ENCODE measurements at regions not wholly inside any gene's neighbourhood (a gene's known extent, or its start where the extent isn't known, plus 50 kb on each side); places are given as distances from the start of the nearest gene placed in this dataset.

GRCh38 chr22:23409976-23410375 lies 170.1 kb downstream of the IGLL1 start:
- DNase-seq (ENCODE audit: low read depth): no peak

GRCh38 chr22:23408321-23408720 lies 171.8 kb downstream of the IGLL1 start:
- DNase-seq (ENCODE audit: low read depth): no peak

- DNase-seq (ENCODE audit: low read depth): no peak
Measured at GRCh38 chr22:23405366-23405851, 174.7 kb downstream of the IGLL1 start.

- no peak for DNase-seq (ENCODE audit: low read depth)
Measured at GRCh38 chr22:23404689-23405365, 175.3 kb downstream of the IGLL1 start.

DNA sequence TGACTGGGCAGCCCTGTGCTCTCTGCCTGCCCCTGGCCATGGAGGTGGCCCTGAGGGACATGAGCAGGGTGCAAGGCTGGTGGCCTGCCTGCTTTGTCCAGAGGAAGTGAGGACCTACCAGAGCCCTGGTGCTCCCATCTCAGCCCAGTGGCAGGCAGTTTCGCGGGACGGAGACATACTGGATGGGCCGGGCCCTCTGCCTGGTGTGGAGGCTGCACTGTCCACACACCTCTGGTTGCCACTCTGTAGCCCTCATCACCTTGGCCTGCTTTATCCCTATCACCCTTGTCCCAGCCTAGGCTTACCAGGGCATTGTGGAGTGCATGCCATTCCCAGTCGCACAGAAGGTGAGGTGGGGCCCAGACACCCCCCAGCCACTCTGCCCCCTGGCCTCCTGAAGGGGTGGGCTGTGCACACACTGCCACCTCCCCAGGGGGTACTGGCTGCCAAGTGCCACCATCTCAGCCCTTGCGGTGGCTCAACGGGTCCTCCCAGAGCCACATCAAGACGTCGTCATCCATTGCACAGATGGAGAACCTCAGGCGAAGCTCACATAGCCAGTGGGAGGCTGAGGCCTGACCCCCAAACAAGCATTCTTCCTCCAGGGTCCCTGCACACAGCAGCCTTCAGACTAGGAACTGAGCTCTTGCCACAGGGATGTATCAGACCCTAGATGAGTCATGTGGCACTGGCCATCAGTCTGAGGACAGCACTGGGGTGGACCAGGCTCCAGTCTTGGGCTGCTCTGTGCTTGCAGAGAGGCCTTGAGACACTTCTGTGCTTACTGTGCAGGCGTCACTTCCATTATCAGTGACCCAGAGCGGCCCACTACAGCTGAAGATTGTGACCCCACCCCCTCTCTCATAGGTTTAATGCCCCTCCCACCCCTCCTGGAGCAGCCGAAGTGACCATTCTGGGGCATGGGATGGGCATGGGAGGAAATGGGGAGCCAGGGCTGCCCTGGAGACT lies 176.1 kb downstream of the IGLL1 start:
- no peak for DNase-seq (ENCODE audit: low read depth)

GRCh38 chr22:23403152-23403719 lies 176.9 kb downstream of the IGLL1 start:
- no peak for DNase-seq (ENCODE audit: low read depth)

GRCh38 chr22:23402275-23403151 lies 177.6 kb downstream of the IGLL1 start:
- DNase-seq (ENCODE audit: low read depth): no peak

DNA sequence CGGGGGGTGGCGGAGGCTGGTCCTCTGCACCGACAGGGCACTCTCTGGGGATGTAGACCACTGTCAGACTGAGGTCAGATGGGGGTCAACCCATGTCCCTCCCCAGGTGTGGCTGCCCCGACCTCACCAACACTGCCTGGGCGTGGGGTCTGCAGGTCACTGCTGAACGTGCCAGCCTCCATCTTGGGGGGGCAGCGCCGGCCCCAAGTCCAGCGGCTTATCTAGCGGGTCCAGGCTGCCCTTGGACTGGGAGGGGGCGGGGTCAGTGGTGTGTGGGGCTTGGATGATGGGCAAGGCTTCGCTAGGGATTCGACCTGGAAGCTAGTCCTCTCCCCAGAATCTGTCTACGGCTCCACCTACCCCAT lies 178.2 kb downstream of the IGLL1 start:
- no peak for DNase-seq (ENCODE audit: low read depth)

- DNase-seq (ENCODE audit: low read depth): no peak
Measured at GRCh38 chr22:23401111-23401909, 178.8 kb downstream of the IGLL1 start.

GRCh38 chr22:23400286-23400981 lies 179.7 kb downstream of the IGLL1 start:
- no peak for DNase-seq (ENCODE audit: low read depth)

DNA sequence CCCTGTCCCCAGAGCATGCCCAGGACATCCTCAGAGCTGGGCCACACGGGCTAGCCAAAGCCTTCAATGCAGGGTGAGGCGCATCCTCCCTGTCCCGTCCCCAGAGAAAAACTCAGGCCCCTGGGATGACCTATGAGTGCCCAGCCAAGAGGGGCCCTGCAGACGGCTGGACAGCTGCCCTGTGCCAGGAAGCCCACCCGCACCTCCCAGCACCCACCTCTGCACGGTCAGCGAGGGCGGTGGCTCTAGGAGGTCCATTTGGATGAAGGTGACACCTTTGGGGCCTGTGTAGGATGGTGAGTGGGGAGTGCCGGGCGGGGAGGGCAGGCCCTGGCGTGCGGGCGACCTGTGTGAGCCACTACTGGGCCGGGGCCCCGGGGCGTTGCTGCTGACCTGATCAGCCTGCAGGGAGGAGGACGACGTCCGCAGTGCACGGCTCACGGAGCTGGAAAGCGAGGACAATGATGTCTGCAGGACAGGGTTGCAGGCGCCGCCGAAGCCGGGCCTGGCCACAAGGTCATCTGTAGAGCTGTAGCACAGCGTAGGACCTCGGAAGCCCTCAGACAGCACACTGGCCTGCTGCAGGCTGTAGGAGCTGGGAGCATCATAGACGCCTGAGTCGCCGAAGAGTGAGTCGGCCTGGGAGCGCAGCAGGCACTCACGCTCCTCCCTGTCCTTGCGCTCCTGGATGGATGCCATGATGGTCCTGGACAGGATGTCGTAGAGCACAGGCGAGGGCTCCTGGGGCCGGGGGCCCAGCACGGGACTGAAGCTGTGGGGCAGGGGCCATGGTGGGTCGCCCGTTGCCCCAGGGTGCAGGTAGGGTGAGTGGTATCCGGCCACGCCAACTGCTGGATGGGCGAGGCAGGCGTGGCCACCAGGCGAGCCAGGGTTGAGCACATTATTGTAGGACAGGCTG lies 180.5 kb downstream of the IGLL1 start:
- no peak for DNase-seq (ENCODE audit: low read depth)

- DNase-seq (ENCODE audit: low read depth): no peak
Measured at GRCh38 chr22:23398701-23399366, 181.3 kb downstream of the IGLL1 start.

DNA sequence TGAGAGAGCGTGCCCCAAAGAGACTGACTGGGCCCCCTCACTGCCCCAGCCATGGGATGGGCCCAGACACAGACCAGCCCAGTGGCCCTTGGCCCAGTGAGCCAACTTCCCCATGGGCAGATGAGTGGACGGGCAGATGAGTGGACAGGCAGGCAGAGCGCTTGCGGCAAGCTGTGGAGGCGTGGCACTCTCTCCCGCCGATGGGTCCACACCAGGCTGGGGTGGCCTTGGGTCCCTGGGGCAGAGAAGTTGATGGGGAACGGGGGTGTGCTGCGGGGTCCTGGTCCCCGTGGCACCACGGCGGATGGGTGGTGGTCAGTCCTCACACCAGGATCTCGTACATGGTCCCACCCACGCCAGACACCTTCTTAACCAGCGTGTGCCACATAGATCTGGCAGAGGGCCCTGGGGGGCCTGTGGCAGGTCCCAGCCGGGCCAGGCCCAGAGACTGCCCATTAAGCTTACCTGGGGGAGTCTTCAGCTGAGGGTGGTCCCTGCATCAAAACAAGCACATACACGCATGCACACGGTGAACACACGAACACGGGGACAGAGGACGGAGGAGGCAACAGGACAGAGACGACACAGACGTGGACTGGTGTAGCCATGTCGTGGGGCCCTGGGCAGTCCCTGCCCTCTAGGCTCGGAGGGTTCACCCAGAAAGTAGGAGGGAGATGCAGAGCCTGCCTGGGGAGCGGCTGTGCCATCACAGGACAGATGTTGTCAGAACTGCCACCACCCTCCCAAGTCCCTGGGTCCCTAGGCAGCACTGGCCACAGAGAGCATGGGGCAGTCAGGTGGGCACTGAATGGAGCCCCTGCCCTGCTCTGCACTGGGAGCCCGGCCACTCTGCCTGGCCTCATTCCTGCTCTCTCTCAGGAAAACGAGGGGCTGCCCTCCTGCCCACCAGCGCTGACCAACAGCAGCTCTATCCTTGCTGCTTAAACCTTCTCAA lies 182.2 kb downstream of the IGLL1 start:
- DNase-seq (ENCODE audit: low read depth): no peak

DNA sequence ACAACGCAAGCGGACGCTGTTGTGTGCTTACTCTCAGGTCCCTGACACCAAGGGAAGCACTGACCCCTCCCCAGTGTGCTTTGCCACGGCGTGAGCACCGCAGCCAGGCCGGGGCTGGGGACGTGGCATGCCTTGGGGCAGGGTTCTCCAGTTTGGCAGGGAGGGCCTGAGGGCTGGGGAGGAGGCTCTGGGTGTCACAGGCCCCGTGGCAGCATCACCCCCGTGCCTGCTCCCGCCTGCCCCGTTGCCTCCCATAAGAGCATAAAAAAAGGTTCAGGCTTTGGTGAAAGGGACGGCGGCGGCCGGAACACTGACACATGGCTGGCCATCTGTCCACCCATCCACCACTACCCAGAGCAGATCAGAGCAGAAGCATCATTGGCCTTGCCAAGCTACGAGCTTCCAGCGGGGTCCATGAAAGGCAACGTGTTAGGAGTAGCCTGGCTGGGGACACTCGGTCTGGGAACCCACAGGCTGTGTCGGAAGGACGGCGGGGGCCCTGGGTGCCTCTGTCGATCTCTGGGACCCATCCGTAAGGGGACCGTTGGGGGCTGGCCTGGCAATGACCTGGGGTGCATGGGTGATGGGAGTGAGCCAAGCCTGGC lies 183.0 kb downstream of the IGLL1 start:
- no peak for DNase-seq (ENCODE audit: low read depth)

GRCh38 chr22:23396362-23397007 lies 183.6 kb downstream of the IGLL1 start:
- DNase-seq (ENCODE audit: low read depth): no peak

- no peak for DNase-seq (ENCODE audit: low read depth)
Measured at GRCh38 chr22:23395530-23396361, 184.3 kb downstream of the IGLL1 start.

Measured in fibroblast of the conjunctiva (primary cell).